Lower leg skin (tissue), 4 donors: ENCODE measurements at regions not wholly inside any gene's neighbourhood (a gene's known extent, or its start where the extent isn't known, plus 50 kb on each side); places are given as distances from the start of the nearest gene placed in this dataset.

Experiments
- DNase-seq, 2 donors: peaks; one replicate each; pipeline ENCODE4 v3.0.0-alpha.2; 2019; ENCODE audit warnings: low spot score in 2 of 2
- H3K4me3 ChIP-seq: fragments of 200-600 bp; sonication (generic); 2 replicates; pipeline ENCODE4 v1.5.1; 2017; ENCODE audit warnings: mild to moderate bottlenecking, low read depth; ENCODE audit not compliant: poor library complexity, severe bottlenecking
- POLR2A ChIP-seq, 2 donors: fragments of 450-650 bp; IDR thresholded peaks; one replicate each; pipeline ENCODE4 v1.6.1; 2016 to 2017; ENCODE audit warnings: antibody characterized with exemption in 2 of 2, mild to moderate bottlenecking in 1 of 2, moderate library complexity in 1 of 2
- WGBS, 2 donors: methylation state at CpG; one replicate each; pipeline ENCODE4 v1.1.5; 2018; 5-methylcytosine and 5-hydroxymethylcytosine counted together
- intact Hi-C: fragments of 100-400 bp; cut with DNase I; formaldehyde crosslinking; loops from one replicate; pipeline ENCODE4 v1.15.0; 2023; ENCODE audit warnings: low total_unique reads
- TF ChIP-seq, protein P1 (sequence below), 3 donors: fragments of 450-650 bp; IDR thresholded peaks; one replicate each; pipeline ENCODE4 v1.5.1; 2016; ENCODE audit warnings: antibody characterized with exemption in 3 of 3, mild to moderate bottlenecking in 3 of 3, moderate library complexity in 2 of 3

GRCh38 chr18:51399491-51400122 is 202.1 kb upstream of the MEX3C start:
- intact Hi-C loops: no loop called here
- TF ChIP-seq, protein P1, sequence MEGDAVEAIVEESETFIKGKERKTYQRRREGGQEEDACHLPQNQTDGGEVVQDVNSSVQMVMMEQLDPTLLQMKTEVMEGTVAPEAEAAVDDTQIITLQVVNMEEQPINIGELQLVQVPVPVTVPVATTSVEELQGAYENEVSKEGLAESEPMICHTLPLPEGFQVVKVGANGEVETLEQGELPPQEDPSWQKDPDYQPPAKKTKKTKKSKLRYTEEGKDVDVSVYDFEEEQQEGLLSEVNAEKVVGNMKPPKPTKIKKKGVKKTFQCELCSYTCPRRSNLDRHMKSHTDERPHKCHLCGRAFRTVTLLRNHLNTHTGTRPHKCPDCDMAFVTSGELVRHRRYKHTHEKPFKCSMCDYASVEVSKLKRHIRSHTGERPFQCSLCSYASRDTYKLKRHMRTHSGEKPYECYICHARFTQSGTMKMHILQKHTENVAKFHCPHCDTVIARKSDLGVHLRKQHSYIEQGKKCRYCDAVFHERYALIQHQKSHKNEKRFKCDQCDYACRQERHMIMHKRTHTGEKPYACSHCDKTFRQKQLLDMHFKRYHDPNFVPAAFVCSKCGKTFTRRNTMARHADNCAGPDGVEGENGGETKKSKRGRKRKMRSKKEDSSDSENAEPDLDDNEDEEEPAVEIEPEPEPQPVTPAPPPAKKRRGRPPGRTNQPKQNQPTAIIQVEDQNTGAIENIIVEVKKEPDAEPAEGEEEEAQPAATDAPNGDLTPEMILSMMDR (IDR thresholded peaks at IDR 0.05): no peak
- no peak for TF ChIP-seq POLR2A (IDR thresholded peaks at IDR 0.05)
- no peak overlapping the region for H3K4me3 ChIP-seq
- 87% methylated on average over 11 of the region's 11 CpGs for WGBS, 2 donors
- DNase-seq: no peak

DNA sequence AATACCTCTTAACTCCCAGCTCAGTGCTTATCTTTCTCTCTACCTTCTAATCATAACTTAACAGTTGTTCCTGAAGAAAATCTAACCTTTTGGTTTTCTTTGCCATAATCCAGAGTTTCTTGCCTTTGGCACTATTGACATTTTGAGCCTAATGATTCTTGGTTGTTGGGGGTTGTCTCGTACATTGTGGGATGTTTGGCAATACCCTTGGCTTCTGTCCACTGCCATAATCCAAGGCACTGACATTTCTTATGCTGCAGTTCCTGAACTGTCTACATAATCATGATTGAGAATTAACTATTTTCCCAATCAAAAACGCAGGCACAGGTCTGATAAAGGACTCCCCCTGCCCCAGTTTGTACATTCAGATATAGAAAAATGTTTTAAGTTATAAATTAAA is 203.2 kb upstream of the MEX3C start:
- no peak for DNase-seq
- H3K4me3 ChIP-seq: no peak overlapping the region
- 51 to 57% methylated on average over 2 of the region's 2 CpGs for WGBS, 2 donors
- intact Hi-C loops: no loop called here
- TF ChIP-seq, protein P1 (IDR thresholded peaks at IDR 0.05): no peak
- no peak for TF ChIP-seq POLR2A (IDR thresholded peaks at IDR 0.05)

- 65 to 71% methylated on average over 2 of the region's 2 CpGs for WGBS, 2 donors
- DNase-seq: no peak
- intact Hi-C loops: no loop called here
- TF ChIP-seq, protein P1 (IDR thresholded peaks at IDR 0.05): no peak
- no peak for TF ChIP-seq POLR2A (IDR thresholded peaks at IDR 0.05)
- no peak overlapping the region for H3K4me3 ChIP-seq
Measured at GRCh38 chr18:51401912-51402311, 204.4 kb upstream of the MEX3C start.

DNA sequence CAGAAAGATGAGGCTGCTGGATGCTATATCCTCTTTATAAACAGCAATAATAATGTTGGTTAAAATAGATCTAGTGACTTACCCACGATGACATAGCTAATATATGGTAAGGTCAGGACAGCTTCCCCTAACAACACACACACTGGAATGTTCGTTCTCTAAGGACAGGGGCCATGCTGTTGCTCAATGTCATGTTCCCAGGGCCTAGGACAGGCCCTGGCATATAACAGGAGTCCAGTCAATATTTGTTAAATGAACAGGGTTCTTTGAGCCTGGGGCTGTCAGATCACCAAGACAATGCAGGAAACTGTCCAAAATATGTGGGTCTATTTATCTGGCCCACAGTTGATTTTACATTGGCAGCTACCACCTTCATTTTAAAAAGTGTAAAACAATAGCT is 207.1 kb upstream of the MEX3C start:
- DNase-seq: no peak
- intact Hi-C loops: no loop called here
- no peak overlapping the region for H3K4me3 ChIP-seq
- no peak for TF ChIP-seq POLR2A (IDR thresholded peaks at IDR 0.05)
- TF ChIP-seq, protein P1 (IDR thresholded peaks at IDR 0.05): no peak
- 65 to 72% methylated on average over 2 of the region's 2 CpGs for WGBS, 2 donors

DNA sequence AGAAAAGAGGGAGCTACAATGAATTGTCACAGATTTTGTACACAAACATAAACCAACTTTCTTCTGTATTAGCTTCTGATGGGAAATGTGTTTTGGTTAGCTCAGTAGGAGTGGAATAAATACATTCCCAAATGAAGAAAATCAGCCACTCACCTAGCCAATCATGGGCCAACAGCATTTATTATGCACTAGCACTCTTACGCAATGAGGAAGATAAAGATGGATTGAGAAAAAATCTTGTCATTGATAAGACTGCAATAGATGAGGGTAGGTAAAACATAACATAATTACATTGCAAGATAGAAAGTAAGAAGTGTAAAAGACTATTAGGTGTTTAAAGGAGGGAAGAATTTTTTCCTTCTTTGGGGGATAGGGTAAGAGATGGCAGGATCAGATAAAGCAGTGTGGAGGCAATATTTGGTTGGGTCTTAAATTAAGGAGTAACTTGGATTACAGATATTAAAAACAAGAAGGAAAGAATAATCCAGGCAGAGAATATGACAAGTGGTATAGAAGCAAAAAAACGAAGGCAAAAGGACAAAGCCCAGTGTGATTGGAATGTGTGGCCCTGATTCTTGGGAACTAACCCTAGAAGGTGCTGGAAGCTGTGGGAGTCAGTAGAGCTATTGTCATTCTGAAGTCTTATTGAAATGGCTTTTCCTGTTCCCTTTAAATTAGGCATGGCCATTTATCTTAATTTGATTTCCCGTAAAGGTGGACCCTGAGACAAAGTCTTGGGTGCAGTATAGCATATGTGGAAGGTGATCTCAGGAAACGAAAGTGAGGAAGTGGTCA is 208.4 kb upstream of the MEX3C start:
- no peak for DNase-seq
- TF ChIP-seq POLR2A (IDR thresholded peaks at IDR 0.05): no peak
- TF ChIP-seq, protein P1 (IDR thresholded peaks at IDR 0.05): no peak
- WGBS, 2 donors: 75 to 78% methylated on average over 4 of the region's 4 CpGs
- no peak overlapping the region for H3K4me3 ChIP-seq
- intact Hi-C loops: no loop called here
